H9 (cell line): ENCODE measurements at regions not wholly inside any gene's neighbourhood (a gene's known extent, or its start where the extent isn't known, plus 50 kb on each side); places are given as distances from the start of the nearest gene placed in this dataset.

Source experiments
- DNase-seq: peaks from one replicate; pipeline ENCODE4 v3.0.0-alpha.2; 2017
- H2AFZ ChIP-seq: one replicate; pipeline ENCODE4 v1.6.1; 2013; ENCODE audit warnings: mild to moderate bottlenecking, low read length, control low read depth, moderate library complexity
- H2AK5ac ChIP-seq: 2 replicates; pipeline ENCODE4 v1.6.1; 2013; ENCODE audit warnings: low read length, control low read depth, mixed read lengths; ENCODE audit not compliant: insufficient read length
- H2BK120ac ChIP-seq: one replicate; pipeline ENCODE4 v1.6.1; 2013; ENCODE audit warnings: low read depth, mild to moderate bottlenecking, low read length, control low read depth, inconsistent platforms; ENCODE audit not compliant: poor library complexity, severe bottlenecking
- H2BK12ac ChIP-seq: 2 replicates; pipeline ENCODE4 v1.6.1; 2013; ENCODE audit warnings: low read length, control low read depth, mixed read lengths, low read depth; ENCODE audit not compliant: insufficient read length
- H2BK15ac ChIP-seq: 2 replicates; pipeline ENCODE4 v1.6.1; 2013; ENCODE audit warnings: low read depth, low read length, control low read depth
- H2BK20ac ChIP-seq: one replicate; pipeline ENCODE4 v1.6.1; 2013; ENCODE audit warnings: low read depth, mild to moderate bottlenecking, low read length, control low read depth, inconsistent platforms; ENCODE audit not compliant: poor library complexity, severe bottlenecking
- H2BK5ac ChIP-seq: 2 replicates; pipeline ENCODE4 v1.6.1; 2013; ENCODE audit warnings: low read length, control low read depth, mixed read lengths; ENCODE audit not compliant: insufficient read length
- H3K14ac ChIP-seq: 2 replicates; pipeline ENCODE4 v1.6.1; 2013; ENCODE audit warnings: low read length, control low read depth; ENCODE audit not compliant: insufficient read depth
- H3K18ac ChIP-seq: 2 replicates; pipeline ENCODE4 v1.6.1; 2013; ENCODE audit warnings: low read depth, mild to moderate bottlenecking, mixed read lengths, low read length, control low read depth; ENCODE audit not compliant: insufficient read length
- H3K23ac ChIP-seq: 2 replicates; pipeline ENCODE4 v1.6.1; 2013; ENCODE audit warnings: low read length, control low read depth, mixed read lengths, low read depth; ENCODE audit not compliant: insufficient read length
- H3K23me2 ChIP-seq: 2 replicates; pipeline ENCODE4 v1.6.1; 2013; ENCODE audit warnings: low read depth, mild to moderate bottlenecking, mixed read lengths, low read length, control low read depth; ENCODE audit not compliant: insufficient read length, poor library complexity, severe bottlenecking
- H3K27ac ChIP-seq: 2 replicates; pipeline ENCODE4 v1.5.1; 2013; ENCODE audit warnings: low read length, control low read depth, mixed read lengths, low read depth; ENCODE audit not compliant: insufficient read length
- H3K27me3 ChIP-seq: 2 replicates; pipeline ENCODE4 v1.6.1; 2013; ENCODE audit warnings: low read length, control low read depth, inconsistent platforms; ENCODE audit not compliant: insufficient read depth
- H3K4ac ChIP-seq: 2 replicates; pipeline ENCODE4 v1.6.1; 2013; ENCODE audit warnings: low read depth, mild to moderate bottlenecking, control low read depth, inconsistent platforms, low read length, moderate library complexity
- H3K4me1 ChIP-seq: 2 replicates; pipeline ENCODE4 v1.6.1; 2013; ENCODE audit warnings: low read length, control low read depth, inconsistent platforms; ENCODE audit not compliant: insufficient read depth
- H3K4me2 ChIP-seq: 2 replicates; pipeline ENCODE4 v1.6.1; 2013; ENCODE audit warnings: low read length, control low read depth, mixed read lengths; ENCODE audit not compliant: insufficient read length, insufficient read depth
- H3K56ac ChIP-seq: 2 replicates; pipeline ENCODE4 v1.6.1; 2013; ENCODE audit warnings: low read depth, mild to moderate bottlenecking, mixed read lengths, low read length, control low read depth; ENCODE audit not compliant: insufficient read length
- H3K79me1 ChIP-seq: 2 replicates; pipeline ENCODE4 v1.6.1; 2013; ENCODE audit warnings: low read depth, mild to moderate bottlenecking, moderate library complexity, low read length, control low read depth, inconsistent platforms; ENCODE audit not compliant: insufficient read depth, poor library complexity, severe bottlenecking
- H3K79me2 ChIP-seq: 2 replicates; pipeline ENCODE4 v1.6.1; 2013; ENCODE audit warnings: low read length, control low read depth, inconsistent platforms; ENCODE audit not compliant: insufficient read depth
- H3K9ac ChIP-seq: 2 replicates; pipeline ENCODE4 v1.6.1; 2013; ENCODE audit warnings: low read length, control low read depth, mixed read lengths; ENCODE audit not compliant: insufficient read length; ENCODE audit errors: extremely low read depth
- H3K9me3 ChIP-seq: one replicate; pipeline ENCODE4 v1.6.1; 2013; ENCODE audit warnings: low read depth, low read length, inconsistent platforms; ENCODE audit not compliant: control insufficient read depth
- H3T11ph ChIP-seq: one replicate; pipeline ENCODE4 v1.6.1; 2013; ENCODE audit warnings: mild to moderate bottlenecking, low read length, control low read depth, inconsistent platforms
- H4K20me1 ChIP-seq: one replicate; pipeline ENCODE4 v1.6.1; 2013; ENCODE audit not compliant: control insufficient read depth, insufficient read length, insufficient read depth
- H4K5ac ChIP-seq: 2 replicates; pipeline ENCODE4 v1.6.1; 2013; ENCODE audit warnings: low read depth, mild to moderate bottlenecking, mixed read lengths, low read length, control low read depth; ENCODE audit not compliant: insufficient read length
- H4K8ac ChIP-seq: replicated peaks from 2 replicates; pipeline ENCODE4 v1.6.1; 2013; ENCODE audit warnings: low read length, control low read depth, mixed read lengths, low read depth; ENCODE audit not compliant: insufficient read length
- H4K91ac ChIP-seq: 2 replicates; pipeline ENCODE4 v1.6.1; 2013; ENCODE audit warnings: low read depth, mild to moderate bottlenecking, moderate library complexity, mixed read lengths, low read length, control low read depth; ENCODE audit not compliant: insufficient read length
- H3K27ac Mint-ChIP-seq, 3 experiments: 2 replicates in 2 of 3; 3 replicates in 1 of 3; pipeline ENCODE4 v1.8.0; 2020 to 2021; ENCODE audit warnings: mixed read lengths in 3 of 3, mild to moderate bottlenecking in 1 of 3, moderate library complexity in 1 of 3
- H3K27me3 Mint-ChIP-seq: 2 replicates; pipeline ENCODE4 v1.8.0; 2021; ENCODE audit warnings: low read depth, mild to moderate bottlenecking, moderate library complexity, mixed read lengths
- H3K36me3 Mint-ChIP-seq, 3 experiments: 2 replicates in 2 of 3; 3 replicates in 1 of 3; pipeline ENCODE4 v1.8.0; 2020 to 2021; ENCODE audit warnings: low read depth in 3 of 3, mixed read lengths in 3 of 3; ENCODE audit not compliant: insufficient read depth in 1 of 3
- H3K4me1 Mint-ChIP-seq, 2 experiments: 2 replicates each; pipeline ENCODE4 v1.8.0; 2020; ENCODE audit warnings: mixed read lengths in 2 of 2
- H3K4me3 Mint-ChIP-seq, 2 experiments: 2 replicates in 1 of 2; 3 replicates in 1 of 2; pipeline ENCODE4 v1.8.0; 2020 to 2021; ENCODE audit warnings: mild to moderate bottlenecking in 2 of 2, mixed read lengths in 2 of 2, moderate library complexity in 1 of 2
- H3K9me3 Mint-ChIP-seq, 2 experiments: 2 replicates in 1 of 2; 3 replicates in 1 of 2; pipeline ENCODE4 v1.8.0; 2020; ENCODE audit warnings: mild to moderate bottlenecking in 2 of 2, mixed read lengths in 2 of 2, moderate library complexity in 1 of 2
- WGBS: extraction: QIAGEN DNeasy Blood & Tissue Kit; methylation state at CpG from one replicate; pipeline ENCODE4 v1.1.7; 2013; ENCODE audit warnings: missing lambda C conversion rate, low lambda C conversion rate, mixed read lengths; ENCODE audit not compliant: insufficient read length; ENCODE audit errors: extremely low coverage; 5-methylcytosine and 5-hydroxymethylcytosine counted together
- TF ChIP-seq, protein P1 (sequence below): fragments of 200-600 bp; sonication (generic); conservative IDR thresholded peaks from 3 replicates; pipeline ENCODE4 v1.8.0; 2021; ENCODE audit warnings: antibody characterized with exemption, mild to moderate bottlenecking

DNA sequence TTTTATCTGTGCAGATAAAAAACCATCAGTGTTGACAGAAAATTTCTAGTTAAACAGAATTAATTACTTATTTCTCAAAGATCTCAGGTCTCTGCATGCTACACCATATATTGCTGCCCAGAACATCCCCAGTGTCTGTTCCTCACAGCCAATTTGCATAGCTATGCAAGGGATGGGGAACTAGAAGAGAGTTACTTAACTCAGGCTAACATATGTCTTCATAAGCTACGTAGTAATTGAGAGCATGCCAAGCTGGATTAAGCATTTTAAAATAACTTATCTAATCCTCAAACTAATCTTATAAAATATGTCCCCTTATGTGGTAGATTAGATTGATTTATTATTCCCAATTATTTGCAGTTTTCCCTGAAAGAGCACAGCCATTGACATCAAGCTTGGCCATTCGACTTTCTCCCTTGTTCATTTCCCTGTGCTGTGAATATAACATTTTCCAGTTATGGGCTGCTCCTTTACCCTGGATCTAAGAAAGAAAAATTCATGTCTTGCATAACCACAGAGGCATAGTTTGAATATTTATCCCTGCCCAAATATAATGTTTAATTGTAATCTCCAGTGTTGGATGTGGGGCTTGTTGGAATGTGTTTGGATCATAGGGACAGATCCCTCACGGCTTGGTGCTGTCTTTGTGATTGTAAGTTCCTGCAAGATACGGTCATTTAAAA, 69.1 kb downstream of the C11orf87 start:
- no peak overlapping the region for H3K23ac ChIP-seq
- H4K20me1 ChIP-seq = no peaks in the 10 kb centered on the region
- H3K56ac ChIP-seq = no peak overlapping the region
- no peaks in the 10 kb centered on the region for H3K9me3 ChIP-seq
- H3K14ac ChIP-seq = no peak overlapping the region
- no peaks in the 10 kb centered on the region for H3K9me3 Mint-ChIP-seq
- H3K4me1 Mint-ChIP-seq = peaks cover 0 to 5% of the 10 kb centered on the region in 2 experiments; a peak in 2 of 4 replicates
- H3K18ac ChIP-seq = no peak overlapping the region
- no peaks in the 10 kb centered on the region for H3K27me3 ChIP-seq
- H3K4me1 ChIP-seq = no peaks in the 10 kb centered on the region
- no peaks in the 10 kb centered on the region for H3K23me2 ChIP-seq
- no peak overlapping the region for H3K27ac ChIP-seq
- DNase-seq = no peak
- no peak overlapping the region for H4K91ac ChIP-seq
- WGBS = no CpG with 5 or more reads among the region's 4 CpGs
- no peak overlapping the region for H2BK120ac ChIP-seq
- H3K79me1 ChIP-seq = no peaks in the 10 kb centered on the region
- no peak overlapping the region for H2BK20ac ChIP-seq
- no peak overlapping the region for H3T11ph ChIP-seq
- H3K4ac ChIP-seq = no peak overlapping the region
- no peak overlapping the region for H4K8ac ChIP-seq
- no peak overlapping the region for H2BK15ac ChIP-seq
- H3K4me3 Mint-ChIP-seq = no peak overlapping the region
- H3K27me3 Mint-ChIP-seq = no peaks in the 10 kb centered on the region
- no peak overlapping the region for H2BK5ac ChIP-seq
- no peaks in the 10 kb centered on the region for H3K79me2 ChIP-seq
- TF ChIP-seq, protein P1, sequence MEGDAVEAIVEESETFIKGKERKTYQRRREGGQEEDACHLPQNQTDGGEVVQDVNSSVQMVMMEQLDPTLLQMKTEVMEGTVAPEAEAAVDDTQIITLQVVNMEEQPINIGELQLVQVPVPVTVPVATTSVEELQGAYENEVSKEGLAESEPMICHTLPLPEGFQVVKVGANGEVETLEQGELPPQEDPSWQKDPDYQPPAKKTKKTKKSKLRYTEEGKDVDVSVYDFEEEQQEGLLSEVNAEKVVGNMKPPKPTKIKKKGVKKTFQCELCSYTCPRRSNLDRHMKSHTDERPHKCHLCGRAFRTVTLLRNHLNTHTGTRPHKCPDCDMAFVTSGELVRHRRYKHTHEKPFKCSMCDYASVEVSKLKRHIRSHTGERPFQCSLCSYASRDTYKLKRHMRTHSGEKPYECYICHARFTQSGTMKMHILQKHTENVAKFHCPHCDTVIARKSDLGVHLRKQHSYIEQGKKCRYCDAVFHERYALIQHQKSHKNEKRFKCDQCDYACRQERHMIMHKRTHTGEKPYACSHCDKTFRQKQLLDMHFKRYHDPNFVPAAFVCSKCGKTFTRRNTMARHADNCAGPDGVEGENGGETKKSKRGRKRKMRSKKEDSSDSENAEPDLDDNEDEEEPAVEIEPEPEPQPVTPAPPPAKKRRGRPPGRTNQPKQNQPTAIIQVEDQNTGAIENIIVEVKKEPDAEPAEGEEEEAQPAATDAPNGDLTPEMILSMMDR = no peak
- H2AK5ac ChIP-seq = no peak overlapping the region
- H2BK12ac ChIP-seq = no peak overlapping the region
- H3K4me2 ChIP-seq = no peak overlapping the region
- no peak overlapping the region for H3K27ac Mint-ChIP-seq
- no peak overlapping the region for H4K5ac ChIP-seq
- H2AFZ ChIP-seq = no peak overlapping the region
- no peak overlapping the region for H3K9ac ChIP-seq
- H3K36me3 Mint-ChIP-seq = no peaks in the 10 kb centered on the region
